ENCODE measurements at regions not wholly inside any gene's neighbourhood (a gene's known extent, or its start where the extent isn't known, plus 50 kb on each side); places are given as distances from the start of the nearest gene placed in this dataset. TPM values are rescaled to one million over a fixed set of nuclear protein-coding genes. Genes with fewer than 3 reads are reported as not detected.

Small RNA genes in the stretch of these regions (microRNA-seq; reads per million reads assigned to microRNA genes)
- not detected for gene MIR4278

Small RNA genes in the stretch of these regions (small RNA-seq; reads per million reads assigned to genes)
- not detected for gene RF00017
- not detected for gene RNA5SP176
